CD14-positive monocyte (primary cell): ENCODE measurements at regions not wholly inside any gene's neighbourhood (a gene's known extent, or its start where the extent isn't known, plus 50 kb on each side); places are given as distances from the start of the nearest gene placed in this dataset.

Experiments used
- DNase-seq, 3 donors: peaks; one replicate each; pipeline ENCODE4 v3.0.0-alpha.2; 2011 to 2022
- H2AFZ ChIP-seq: 2 replicates; pipeline ENCODE4 v1.6.0; 2012; ENCODE audit warnings: mild to moderate bottlenecking, low read depth, low read length, inconsistent platforms; ENCODE audit not compliant: insufficient read depth, poor library complexity, severe bottlenecking
- H3K27ac ChIP-seq, 2 donors: 1 replicate in 1 of 2; 2 replicates in 1 of 2; pipeline ENCODE4 v1.5.1; 2012 to 2013; ENCODE audit warnings: low read length in 2 of 2, control low read depth in 1 of 2, inconsistent platforms in 1 of 2, low read depth in 1 of 2, mild to moderate bottlenecking in 1 of 2
- H3K27me3 ChIP-seq, 2 donors: one replicate each; pipeline versions ENCODE4 v1.6.0 to v1.6.1; 2011 to 2013; ENCODE audit warnings: low read length in 2 of 2; ENCODE audit not compliant: control insufficient read depth in 2 of 2, insufficient read depth in 2 of 2
- H3K36me3 ChIP-seq, 2 donors: replicated peaks in 1 of 2; 1 replicate in 1 of 2; 2 replicates in 1 of 2; pipeline versions ENCODE4 v1.5.1 to v1.6.1; 2012 to 2013; ENCODE audit warnings: low read length in 2 of 2, control low read depth in 1 of 2, inconsistent platforms in 1 of 2, mild to moderate bottlenecking in 1 of 2; ENCODE audit not compliant: insufficient read depth in 2 of 2, control insufficient read depth in 1 of 2
- H3K4me1 ChIP-seq, 2 donors: 1 replicate in 1 of 2; 2 replicates in 1 of 2; pipeline versions ENCODE4 v1.5.1 to v1.6.1; 2012 to 2013; ENCODE audit warnings: low read length in 2 of 2, control low read depth in 1 of 2, inconsistent platforms in 1 of 2, mild to moderate bottlenecking in 1 of 2, moderate library complexity in 1 of 2; ENCODE audit not compliant: insufficient read depth in 2 of 2, control insufficient read depth in 1 of 2
- H3K4me2 ChIP-seq: replicated peaks from 2 replicates; pipeline ENCODE3; 2012; ENCODE audit warnings: low read length, moderate library complexity, mild to moderate bottlenecking; ENCODE audit not compliant: poor library complexity, severe bottlenecking; ENCODE audit errors: extremely low read depth
- H3K4me3 ChIP-seq, 3 experiments: fragments of 200-600 bp in 1 of 3; sonication (generic) in 1 of 3; replicated peaks in 1 of 3; 1 replicate in 2 of 3; 2 replicates in 1 of 3; pipeline ENCODE4 v1.5.1; 2011 to 2013; ENCODE audit warnings: low read length in 3 of 3, mild to moderate bottlenecking in 3 of 3, control low read depth in 2 of 3, low read depth in 2 of 3, inconsistent platforms in 1 of 3, moderate library complexity in 1 of 3
- H3K79me2 ChIP-seq: 2 replicates; pipeline ENCODE4 v1.6.0; 2012; ENCODE audit warnings: mild to moderate bottlenecking, control low read depth, inconsistent platforms, low read length, moderate library complexity; ENCODE audit not compliant: insufficient read depth
- H3K9ac ChIP-seq: 2 replicates; pipeline ENCODE4 v1.6.0; 2017; ENCODE audit warnings: low read length, mild to moderate bottlenecking; ENCODE audit not compliant: insufficient read depth, poor library complexity, severe bottlenecking
- H3K9me3 ChIP-seq, 2 donors: replicated peaks in 1 of 2; 1 replicate in 1 of 2; 2 replicates in 1 of 2; pipeline versions ENCODE4 v1.5.1 to v1.6.1; 2012 to 2013; ENCODE audit warnings: low read length in 2 of 2, control low read depth in 1 of 2; ENCODE audit not compliant: control insufficient read depth in 1 of 2, insufficient read depth in 1 of 2
- H4K20me1 ChIP-seq: 2 replicates; pipeline ENCODE4 v1.6.0; 2012; ENCODE audit warnings: mild to moderate bottlenecking, low read length, control low read depth, moderate library complexity; ENCODE audit not compliant: insufficient read depth
- H3K27ac Mint-ChIP-seq, 7 donors: one replicate each; pipeline ENCODE4 v1.8.0; 2020; ENCODE audit warnings: mild to moderate bottlenecking in 7 of 7, mixed read lengths in 7 of 7, moderate library complexity in 6 of 7, inconsistent platforms in 2 of 7
- H3K27me3 Mint-ChIP-seq, 3 donors: one replicate each; pipeline ENCODE4 v1.8.0; 2021 to 2022; ENCODE audit warnings: low read depth in 3 of 3, mild to moderate bottlenecking in 3 of 3, mixed read lengths in 3 of 3, moderate library complexity in 3 of 3, inconsistent platforms in 1 of 3
- H3K36me3 Mint-ChIP-seq, 2 donors: one replicate each; pipeline ENCODE4 v1.8.0; 2020; ENCODE audit warnings: mixed read lengths in 2 of 2, inconsistent platforms in 1 of 2, mild to moderate bottlenecking in 1 of 2
- H3K4me1 Mint-ChIP-seq: one replicate; pipeline ENCODE4 v1.8.0; 2020; ENCODE audit warnings: mild to moderate bottlenecking, mixed read lengths
- H3K4me3 Mint-ChIP-seq, 2 donors: one replicate each; pipeline ENCODE4 v1.8.0; 2020; ENCODE audit warnings: mild to moderate bottlenecking in 2 of 2, mixed read lengths in 2 of 2, moderate library complexity in 1 of 2
- H3K9me3 Mint-ChIP-seq, 7 donors: one replicate each; pipeline ENCODE4 v1.8.0; 2020 to 2022; ENCODE audit warnings: mixed read lengths in 7 of 7, mild to moderate bottlenecking in 6 of 7, moderate library complexity in 6 of 7, inconsistent platforms in 2 of 7
- CTCF ChIP-seq: fragments of 200-600 bp; IDR thresholded peaks from one replicate; pipeline ENCODE4 v1.8.0; 2022; ENCODE audit warnings: antibody characterized with exemption, mild to moderate bottlenecking
- WGBS: methylation state at CpG from one replicate; pipeline ENCODE4 v1.1.5; 2013; ENCODE audit warnings: missing lambda C conversion rate; ENCODE audit not compliant: insufficient coverage; 5-methylcytosine and 5-hydroxymethylcytosine counted together
- intact Hi-C, 2 donors: fragments of 100-400 bp; cut with micrococcal nuclease; formaldehyde crosslinking; loops; one replicate each; pipeline versions ENCODE4 v1.15.0 to v1.15.1; 2023

GRCh38 chr10:124151466-124152095 is 58.2 kb upstream of the CHST15 start:
- Mint-ChIP-seq H3K36me3 (peaks cover 0 to 4% of the 10 kb centered on the region in 2 donors), H3K4me3 (peak overlapping the region in 1 of 2 donors; percentile 46), H3K27ac (peak overlapping the region in 3 of 7 donors; percentile 26 to 62 (median 37)), H3K9me3 (peaks cover 0 to 1% (median 0%) of the 10 kb centered on the region in 7 donors), H3K4me1 (peaks cover 41% of the 10 kb centered on the region), H3K27me3 (peaks cover 0 to 17% (median 8%) of the 10 kb centered on the region in 3 donors)
- no peaks in the 10 kb centered on the region for H3K27me3 ChIP-seq
- peaks cover 63 to 84% of the 10 kb centered on the region in 2 donors for H3K4me1 ChIP-seq
- no peak overlapping the region for H3K27ac ChIP-seq
- H3K9me3 ChIP-seq = no peaks in the 10 kb centered on the region
- H4K20me1 ChIP-seq = no peaks in the 10 kb centered on the region
- H3K4me3 ChIP-seq = no peak overlapping the region
- peak overlapping the region; percentile 45 for H3K9ac ChIP-seq
- H3K4me2 ChIP-seq = no peak overlapping the region
- no peak overlapping the region for H2AFZ ChIP-seq
- H3K79me2 ChIP-seq = no peaks in the 10 kb centered on the region
- DNase-seq = no peak
- intact Hi-C loops = loop anchor here (2.0 to 5.0 kb wide), 2 partner anchors 34 to 59 kb away; partner anchors contain the start of gene CHST15 (in 1 of the 2)
- WGBS = 85% methylated on average over 10 of the region's 11 CpGs
- no peak for TF ChIP-seq CTCF
- no peaks in the 10 kb centered on the region for H3K36me3 ChIP-seq

- Histone ChIP-seq H4K20me1 (no peaks in the 10 kb centered on the region), H3K27ac (no peak overlapping the region), H3K36me3 (no peaks in the 10 kb centered on the region), H3K4me2 (no peak overlapping the region), H3K4me3 (no peak overlapping the region), H3K4me1 (peaks cover 69 to 88% of the 10 kb centered on the region in 2 donors), H3K79me2 (no peaks in the 10 kb centered on the region), H3K9ac (no peak overlapping the region), H3K9me3 (no peaks in the 10 kb centered on the region), H3K27me3 (no peaks in the 10 kb centered on the region), H2AFZ (no peak overlapping the region)
- H3K36me3 Mint-ChIP-seq = peaks cover 0 to 7% of the 10 kb centered on the region in 2 donors
- peak overlapping the region in 2 of 7 donors; percentile 37 to 75 for H3K27ac Mint-ChIP-seq
- intact Hi-C loops = loop anchor here in 1 of 2 donors (5.0 kb wide), 1 partner anchor 34 kb away; no protein-coding TSS in a partner anchor
- peaks cover 0 to 1% (median 0%) of the 10 kb centered on the region in 7 donors for H3K9me3 Mint-ChIP-seq
- peaks cover 43% of the 10 kb centered on the region for H3K4me1 Mint-ChIP-seq
- DNase-seq = no peak
- peaks cover 0 to 17% (median 7%) of the 10 kb centered on the region in 3 donors for H3K27me3 Mint-ChIP-seq
- peak overlapping the region in 1 of 2 donors; percentile 16 for H3K4me3 Mint-ChIP-seq
- 90% methylated on average over 12 of the region's 13 CpGs for WGBS
- no peak for TF ChIP-seq CTCF
Measured at GRCh38 chr10:124150807-124151417, 57.5 kb upstream of the CHST15 start.
